Activated naive CD8-positive, alpha-beta T cell treated with anti-CD3 and anti-CD28 coated beads, Interleukin-2, amount 10 ng/mL, durations not matched to agents 7 days and 5 days (primary cell): ENCODE measurements at regions not wholly inside any gene's neighbourhood (a gene's known extent, or its start where the extent isn't known, plus 50 kb on each side); places are given as distances from the start of the nearest gene placed in this dataset.
"Not testable (repeated sequence)": the region's sequence is repeated elsewhere in the genome, so short reads cannot be mapped to it uniquely, and the experiment has no call there.

Experiments
- ATAC-seq: fragments of 150-1000 bp; cut with Tn5 transposase; one replicate; pipeline ENCODE4 v1.10.0; 2021; ENCODE audit warnings: low read depth, moderate library complexity
- POLR2A ChIA-PET: fragments of 350-600 bp; sonication (Branson Sonifier 250); formaldehyde crosslinking; loops from one replicate; lab custom pipeline; 2021; ENCODE audit warnings: antibody characterized with exemption; lab: Charles Lee
- DNase-seq: peaks from one replicate; pipeline ENCODE4 v3.0.0; 2021
- H3K27ac Mint-ChIP-seq: one replicate; pipeline ENCODE4 v1.8.0; 2022; ENCODE audit warnings: mild to moderate bottlenecking, mixed read lengths
- H3K27me3 Mint-ChIP-seq: one replicate; pipeline ENCODE4 v1.8.0; 2022; ENCODE audit warnings: mild to moderate bottlenecking, moderate library complexity, mixed read lengths
- H3K36me3 Mint-ChIP-seq: one replicate; pipeline ENCODE4 v1.8.0; 2021; ENCODE audit warnings: mild to moderate bottlenecking, mixed read lengths
- H3K4me1 Mint-ChIP-seq: one replicate; pipeline ENCODE4 v1.8.0; 2021; ENCODE audit warnings: mixed read lengths
- H3K4me3 Mint-ChIP-seq: one replicate; pipeline ENCODE4 v1.8.0; 2022; ENCODE audit warnings: mild to moderate bottlenecking, moderate library complexity, mixed read lengths
- H3K9me3 Mint-ChIP-seq: one replicate; pipeline ENCODE4 v1.8.0; 2021; ENCODE audit warnings: mixed read lengths

DNA sequence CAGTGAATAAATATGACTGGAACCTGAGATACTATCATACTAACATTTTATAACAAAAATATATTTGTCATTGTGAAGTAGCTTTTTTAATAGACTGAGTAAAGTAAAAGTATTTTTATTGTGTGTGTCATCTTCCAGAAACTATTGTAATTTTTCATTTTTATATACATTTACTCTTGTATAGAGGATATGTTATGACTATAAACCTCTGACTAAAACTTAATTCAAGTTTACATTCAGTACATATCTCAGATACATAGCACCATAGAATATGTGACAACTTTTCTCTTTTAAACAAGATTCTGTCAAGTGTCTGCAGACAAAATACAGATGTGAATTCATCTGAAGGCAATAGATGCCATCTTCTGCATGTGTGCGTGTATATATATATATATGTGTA, 704.3 kb downstream of the SLITRK1 start:
- Mint-ChIP-seq H3K27ac (no peak overlapping the region), H3K27me3 (no peaks in the 10 kb centered on the region), H3K36me3 (no peaks in the 10 kb centered on the region), H3K4me1 (no peaks in the 10 kb centered on the region), H3K9me3 (peaks cover 3% of the 10 kb centered on the region), H3K4me3 (no peak overlapping the region)
- POLR2A ChIA-PET, result no interaction called here
- DNase-seq (no peak), ATAC-seq (no peak)

GRCh38 chr13:83168590-83168989, 713.7 kb downstream of the SLITRK1 start:
- no peaks in the 10 kb centered on the region for H3K9me3 Mint-ChIP-seq
- H3K27me3 Mint-ChIP-seq, result no peaks in the 10 kb centered on the region
- DNase-seq (no peak), ATAC-seq (no peak)
- no peaks in the 10 kb centered on the region for H3K4me1 Mint-ChIP-seq
- no peak overlapping the region for H3K27ac Mint-ChIP-seq
- H3K4me3 Mint-ChIP-seq, result no peak overlapping the region
- no peaks in the 10 kb centered on the region for H3K36me3 Mint-ChIP-seq
- POLR2A ChIA-PET, result no interaction called here

GRCh38 chr13:83167203-83167602, 715.1 kb downstream of the SLITRK1 start:
- no peak overlapping the region for H3K27ac Mint-ChIP-seq
- H3K36me3 Mint-ChIP-seq, result no peaks in the 10 kb centered on the region
- no peaks in the 10 kb centered on the region for H3K27me3 Mint-ChIP-seq
- DNase-seq (no peak), ATAC-seq (no peak)
- H3K9me3 Mint-ChIP-seq, result no peaks in the 10 kb centered on the region
- POLR2A ChIA-PET, result no interaction called here
- H3K4me3 Mint-ChIP-seq, result no peak overlapping the region
- H3K4me1 Mint-ChIP-seq, result no peaks in the 10 kb centered on the region

DNA sequence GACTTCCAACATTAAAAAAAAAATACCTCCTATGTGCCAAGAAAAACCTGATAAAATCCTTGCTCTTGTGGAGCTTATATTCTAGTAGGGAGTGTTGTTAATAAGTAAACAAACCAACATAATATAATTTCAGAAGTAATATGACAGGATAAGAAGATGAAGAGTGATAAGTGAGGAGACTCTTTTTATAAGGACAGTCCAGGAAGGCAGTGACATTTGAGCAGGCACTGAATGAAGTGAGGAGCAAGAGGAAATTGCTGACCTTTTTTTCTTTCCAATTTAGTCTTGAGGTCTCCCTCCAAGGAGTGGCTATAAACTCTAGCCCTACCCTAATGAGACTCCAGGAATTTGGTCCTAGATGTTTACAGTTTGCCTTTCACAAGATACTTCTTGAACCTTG, 715.7 kb downstream of the SLITRK1 start:
- Mint-ChIP-seq H3K9me3 (no peaks in the 10 kb centered on the region), H3K36me3 (no peaks in the 10 kb centered on the region), H3K4me3 (no peak overlapping the region), H3K4me1 (no peaks in the 10 kb centered on the region), H3K27ac (no peak overlapping the region), H3K27me3 (no peaks in the 10 kb centered on the region)
- POLR2A ChIA-PET, result no interaction called here
- ATAC-seq (no peak), DNase-seq (no peak)

GRCh38 chr13:83162493-83162892, 719.8 kb downstream of the SLITRK1 start:
- no peak overlapping the region for H3K27ac Mint-ChIP-seq
- no peaks in the 10 kb centered on the region for H3K36me3 Mint-ChIP-seq
- no peaks in the 10 kb centered on the region for H3K4me1 Mint-ChIP-seq
- no peak for DNase-seq
- POLR2A ChIA-PET, result no interaction called here
- no peaks in the 10 kb centered on the region for H3K9me3 Mint-ChIP-seq
- no peak overlapping the region for H3K4me3 Mint-ChIP-seq
- no peaks in the 10 kb centered on the region for H3K27me3 Mint-ChIP-seq
- ATAC-seq, result no peak

- H3K4me1 Mint-ChIP-seq, result no peaks in the 10 kb centered on the region
- no peaks in the 10 kb centered on the region for H3K27me3 Mint-ChIP-seq
- H3K4me3 Mint-ChIP-seq, result no peak overlapping the region
- no peaks in the 10 kb centered on the region for H3K9me3 Mint-ChIP-seq
- H3K36me3 Mint-ChIP-seq, result no peaks in the 10 kb centered on the region
- no peak overlapping the region for H3K27ac Mint-ChIP-seq
- DNase-seq, result no peak
- no peak for ATAC-seq
- POLR2A ChIA-PET, result no interaction called here
Observed at GRCh38 chr13:83153848-83154247, 728.4 kb downstream of the SLITRK1 start.

DNA sequence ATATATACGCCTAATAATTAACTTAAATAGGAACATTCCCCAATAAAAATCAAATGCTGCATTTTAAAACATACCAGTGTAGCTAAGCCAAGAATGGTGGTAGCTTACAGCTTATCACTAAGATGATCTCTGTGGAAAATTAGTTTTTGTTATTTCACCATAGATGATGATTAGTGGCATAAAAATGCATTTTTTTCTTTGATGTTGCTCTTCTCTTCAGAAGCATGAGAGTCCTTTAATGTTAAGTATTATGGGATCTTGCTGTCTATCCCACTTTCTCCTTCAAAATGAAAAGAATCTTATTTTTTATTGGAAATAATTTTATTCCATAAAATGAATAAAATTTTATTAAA, 731.0 kb downstream of the SLITRK1 start:
- H3K27ac Mint-ChIP-seq, result no peak overlapping the region
- H3K36me3 Mint-ChIP-seq, result no peaks in the 10 kb centered on the region
- no peak for DNase-seq

GRCh38 chr13:83150616-83151307, 731.5 kb downstream of the SLITRK1 start:
- H3K4me3 Mint-ChIP-seq, result no peak overlapping the region
- ATAC-seq (no peak), DNase-seq (no peak)
- H3K9me3 Mint-ChIP-seq, result no peaks in the 10 kb centered on the region
- H3K27ac Mint-ChIP-seq, result no peak overlapping the region
- no peaks in the 10 kb centered on the region for H3K4me1 Mint-ChIP-seq
- H3K36me3 Mint-ChIP-seq, result no peaks in the 10 kb centered on the region
- POLR2A ChIA-PET, result no interaction called here
- H3K27me3 Mint-ChIP-seq, result no peaks in the 10 kb centered on the region

More for the DNA sequence above, 731.0 kb downstream of the SLITRK1 start:
- Mint-ChIP-seq H3K27me3 (no peaks in the 10 kb centered on the region), H3K4me1 (no peaks in the 10 kb centered on the region), H3K4me3 (no peak overlapping the region), H3K9me3 (no peaks in the 10 kb centered on the region)
- POLR2A ChIA-PET, result no interaction called here
- ATAC-seq, result no peak

- no peaks in the 10 kb centered on the region for H3K27me3 Mint-ChIP-seq
- H3K36me3 Mint-ChIP-seq, result no peaks in the 10 kb centered on the region
- H3K9me3 Mint-ChIP-seq, result no peaks in the 10 kb centered on the region
- no peak overlapping the region for H3K27ac Mint-ChIP-seq
- no peaks in the 10 kb centered on the region for H3K4me1 Mint-ChIP-seq
- POLR2A ChIA-PET, result no interaction called here
- ATAC-seq (no peak), DNase-seq (no peak)
- H3K4me3 Mint-ChIP-seq, result no peak overlapping the region
Observed at GRCh38 chr13:83136660-83137059, 745.6 kb downstream of the SLITRK1 start.

DNA sequence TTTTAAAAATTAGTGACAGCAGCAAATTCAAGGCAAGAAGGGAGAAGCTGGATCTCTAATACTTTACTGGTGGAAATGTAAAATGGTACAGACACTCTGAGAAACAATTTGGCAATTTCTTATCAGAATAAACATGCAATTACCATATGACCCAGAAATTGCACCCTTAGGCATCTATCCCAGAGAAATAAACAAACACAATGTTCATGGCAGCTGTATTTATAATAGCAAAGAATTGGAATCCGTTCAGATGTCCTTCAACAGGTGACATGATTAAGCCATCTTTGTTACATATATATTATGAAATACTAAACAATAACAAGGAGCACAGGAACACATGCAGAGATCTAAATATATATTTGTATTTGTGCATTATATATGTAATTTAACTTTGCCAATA, 756.5 kb downstream of the SLITRK1 start:
- no peak overlapping the region for H3K27ac Mint-ChIP-seq
- H3K9me3 Mint-ChIP-seq, result no peaks in the 10 kb centered on the region
- DNase-seq (no peak), ATAC-seq (no peak)
- H3K36me3 Mint-ChIP-seq, result no peaks in the 10 kb centered on the region
- no peak overlapping the region for H3K4me3 Mint-ChIP-seq
- no peaks in the 10 kb centered on the region for H3K4me1 Mint-ChIP-seq
- no peaks in the 10 kb centered on the region for H3K27me3 Mint-ChIP-seq
- POLR2A ChIA-PET, result no interaction called here

DNA sequence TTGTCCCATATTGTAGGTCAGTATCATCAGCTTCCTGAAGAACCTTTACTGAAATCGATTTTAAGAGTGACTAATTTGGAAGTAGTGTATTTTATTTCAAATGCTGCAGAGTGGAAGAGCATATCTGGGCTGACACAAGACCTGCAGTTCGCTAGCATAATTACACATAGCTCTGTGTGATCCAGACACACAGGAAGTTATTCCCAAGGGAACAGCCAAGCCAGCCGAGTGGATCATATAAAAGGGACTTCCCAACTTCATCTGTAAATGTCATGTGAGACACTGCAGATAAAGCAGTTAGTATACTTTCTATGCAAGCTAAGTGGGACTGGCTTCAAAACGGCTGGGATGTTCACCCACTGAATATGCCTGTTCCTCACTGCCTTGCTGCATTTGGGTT, 760.4 kb downstream of the SLITRK1 start:
- no peaks in the 10 kb centered on the region for H3K27me3 Mint-ChIP-seq
- POLR2A ChIA-PET, result no interaction called here
- H3K27ac Mint-ChIP-seq, result no peak overlapping the region
- no peaks in the 10 kb centered on the region for H3K36me3 Mint-ChIP-seq
- H3K9me3 Mint-ChIP-seq, result no peaks in the 10 kb centered on the region
- H3K4me1 Mint-ChIP-seq, result no peaks in the 10 kb centered on the region
- no peak for ATAC-seq
- no peak for DNase-seq
- H3K4me3 Mint-ChIP-seq, result no peak overlapping the region

- no peaks in the 10 kb centered on the region for H3K36me3 Mint-ChIP-seq
- H3K27me3 Mint-ChIP-seq, result no peaks in the 10 kb centered on the region
- ATAC-seq, result no peak
- no peaks in the 10 kb centered on the region for H3K9me3 Mint-ChIP-seq
- DNase-seq, result no peak
- H3K27ac Mint-ChIP-seq, result no peak overlapping the region
- POLR2A ChIA-PET, result no interaction called here
- H3K4me1 Mint-ChIP-seq, result no peaks in the 10 kb centered on the region
- H3K4me3 Mint-ChIP-seq, result no peak overlapping the region
Observed at GRCh38 chr13:83117046-83117445, 765.2 kb downstream of the SLITRK1 start.

GRCh38 chr13:83101574-83102247, 780.6 kb downstream of the SLITRK1 start:
- H3K27ac Mint-ChIP-seq, H3K36me3 Mint-ChIP-seq, ATAC-seq, H3K4me1 Mint-ChIP-seq, DNase-seq, H3K4me3 Mint-ChIP-seq, H3K9me3 Mint-ChIP-seq, POLR2A ChIA-PET, H3K27me3 Mint-ChIP-seq: not testable (repeated sequence)

DNA sequence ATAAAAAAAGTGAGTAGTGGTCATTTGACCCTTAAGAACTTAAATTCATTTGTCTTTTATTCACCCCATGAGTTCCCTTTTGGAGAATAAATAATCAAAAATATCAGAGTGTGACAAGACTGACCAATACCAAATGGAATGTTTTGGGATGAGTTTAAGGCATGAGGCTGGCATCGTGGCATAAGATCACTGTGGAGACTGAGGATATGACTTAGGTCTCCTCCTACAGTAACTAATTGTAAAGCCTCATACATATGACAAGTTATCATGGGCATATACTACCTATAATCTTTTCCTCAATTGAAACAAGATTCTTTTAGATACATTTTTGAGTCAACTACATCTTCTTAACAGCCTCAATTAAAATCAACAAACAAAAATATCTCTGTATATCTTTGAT, 782.0 kb downstream of the SLITRK1 start:
- Mint-ChIP-seq H3K4me3 (no peak overlapping the region), H3K4me1 (no peaks in the 10 kb centered on the region), H3K27ac (no peak overlapping the region), H3K9me3 (peaks cover 4% of the 10 kb centered on the region), H3K36me3 (no peaks in the 10 kb centered on the region), H3K27me3 (no peaks in the 10 kb centered on the region)
- POLR2A ChIA-PET, result no interaction called here
- no peak for ATAC-seq
- DNase-seq, result no peak
